ENCODE measurements at regions not wholly inside any gene's neighbourhood (a gene's known extent, or its start where the extent isn't known, plus 50 kb on each side); places are given as distances from the start of the nearest gene placed in this dataset.

DNA sequence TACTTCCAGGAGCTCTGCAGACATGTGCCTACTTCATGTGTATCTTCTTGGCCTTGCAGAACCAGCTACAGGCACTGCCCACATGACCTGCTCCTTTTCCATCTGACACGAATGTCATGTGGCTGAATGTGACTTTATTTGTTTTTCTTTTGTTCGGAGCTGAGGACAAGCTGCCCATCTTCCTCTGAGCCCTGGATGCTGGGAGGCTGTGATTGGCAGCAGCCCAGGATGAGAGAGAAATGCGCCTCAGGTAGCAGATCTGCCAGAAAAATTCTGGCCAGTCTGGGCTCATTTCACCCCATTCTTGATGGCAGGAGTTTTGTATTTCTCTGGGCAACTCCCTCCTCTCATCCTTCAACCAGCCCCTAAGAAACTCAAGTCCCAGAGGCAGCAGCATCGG lies 372.0 kb downstream of the RPS6KC1 start:
- no peak overlapping the region for H3K4me3 ChIP-seq (ENCODE audit: low read length)
- CTCF ChIA-PET = no interaction called here
- no peaks in the 10 kb centered on the region for H3K36me3 ChIP-seq (ENCODE audit: low read depth, low read length)
- H3K4me1 ChIP-seq (ENCODE audit: insufficient read depth, low read length) = no peaks in the 10 kb centered on the region
- no peaks in the 10 kb centered on the region for H3F3A ChIP-seq (ENCODE audit: low read length, unreplicated experiment)
- TF ChIP-seq, protein P1, sequence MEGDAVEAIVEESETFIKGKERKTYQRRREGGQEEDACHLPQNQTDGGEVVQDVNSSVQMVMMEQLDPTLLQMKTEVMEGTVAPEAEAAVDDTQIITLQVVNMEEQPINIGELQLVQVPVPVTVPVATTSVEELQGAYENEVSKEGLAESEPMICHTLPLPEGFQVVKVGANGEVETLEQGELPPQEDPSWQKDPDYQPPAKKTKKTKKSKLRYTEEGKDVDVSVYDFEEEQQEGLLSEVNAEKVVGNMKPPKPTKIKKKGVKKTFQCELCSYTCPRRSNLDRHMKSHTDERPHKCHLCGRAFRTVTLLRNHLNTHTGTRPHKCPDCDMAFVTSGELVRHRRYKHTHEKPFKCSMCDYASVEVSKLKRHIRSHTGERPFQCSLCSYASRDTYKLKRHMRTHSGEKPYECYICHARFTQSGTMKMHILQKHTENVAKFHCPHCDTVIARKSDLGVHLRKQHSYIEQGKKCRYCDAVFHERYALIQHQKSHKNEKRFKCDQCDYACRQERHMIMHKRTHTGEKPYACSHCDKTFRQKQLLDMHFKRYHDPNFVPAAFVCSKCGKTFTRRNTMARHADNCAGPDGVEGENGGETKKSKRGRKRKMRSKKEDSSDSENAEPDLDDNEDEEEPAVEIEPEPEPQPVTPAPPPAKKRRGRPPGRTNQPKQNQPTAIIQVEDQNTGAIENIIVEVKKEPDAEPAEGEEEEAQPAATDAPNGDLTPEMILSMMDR (conservative IDR thresholded peaks at IDR 0.05; ENCODE audit: low read depth, low read length) = no peak
- no peak for TF ChIP-seq EZH2 (IDR thresholded peaks at IDR 0.05; ENCODE audit: low read length, unreplicated experiment)
- no peak for TF ChIP-seq EZH2phosphoT487 (IDR thresholded peaks at IDR 0.05; ENCODE audit: borderline replicate concordance, low read length)
- H4K20me1 ChIP-seq (ENCODE audit: low read length) = no peaks in the 10 kb centered on the region
- H3K79me2 ChIP-seq (ENCODE audit: low read length) = no peaks in the 10 kb centered on the region
- no peak overlapping the region for H3K4me2 ChIP-seq (ENCODE audit: low read length)
- DNase-seq (no peak), ATAC-seq (no peak)
- H3K27me3 ChIP-seq (ENCODE audit: low read length) = peaks cover 97% of the 10 kb centered on the region
- POLR2A ChIA-PET (ENCODE audit: unreplicated experiment) = no interaction called here
- no peak overlapping the region for H2AFZ ChIP-seq (ENCODE audit: low read length)
- intact Hi-C loops (cut with micrococcal nuclease) = no loop called here
- no peaks in the 10 kb centered on the region for H3K9me3 ChIP-seq (ENCODE audit: low read length)
- BruUV-seq (replicated peaks) = no TSS peak
- no peaks in the 10 kb centered on the region for H3K9me2 ChIP-seq (replicated peaks; ENCODE audit: low read length)
- H3K9ac ChIP-seq (ENCODE audit: low read length) = no peak overlapping the region
- no peak overlapping the region for H3K27ac ChIP-seq (ENCODE audit: low read length)

DNA sequence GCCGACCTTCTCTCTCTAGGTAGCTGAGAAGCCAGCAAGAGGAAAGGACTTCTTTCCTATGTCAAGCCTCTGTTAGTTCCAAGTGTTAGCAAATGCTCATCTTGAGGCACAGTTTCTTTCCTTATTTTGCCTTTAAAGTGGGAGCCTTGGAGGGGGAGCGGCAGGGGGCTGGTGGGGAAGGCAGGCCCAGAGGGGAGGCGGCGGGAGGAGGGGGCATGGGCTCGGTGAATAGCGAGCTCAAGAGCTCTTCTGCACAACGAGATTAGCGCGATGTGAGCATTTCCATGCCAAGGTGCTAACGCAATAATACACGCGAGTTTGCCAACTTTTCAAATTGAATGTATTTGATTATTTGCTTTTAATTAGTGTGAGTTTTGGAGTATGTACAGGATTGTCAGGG lies 372.6 kb downstream of the RPS6KC1 start:
- ATAC-seq = no peak
- no peak overlapping the region for H3K27ac ChIP-seq (ENCODE audit: low read length)
- POLR2A ChIA-PET (ENCODE audit: unreplicated experiment) = interaction anchor here (0.5 kb wide), 1 partner anchor 115 kb away, joined by 3 read pairs; no protein-coding TSS in a partner anchor
- no peaks in the 10 kb centered on the region for H3K36me3 ChIP-seq (ENCODE audit: low read depth, low read length)
- no TSS peak for BruUV-seq (replicated peaks)
- H2AFZ ChIP-seq (ENCODE audit: low read length) = no peak overlapping the region
- DNase-seq = no peak
- H3K79me2 ChIP-seq (ENCODE audit: low read length) = no peaks in the 10 kb centered on the region
- H3K4me1 ChIP-seq (ENCODE audit: insufficient read depth, low read length) = no peaks in the 10 kb centered on the region
- H3K27me3 ChIP-seq (ENCODE audit: low read length) = peaks cover 92% of the 10 kb centered on the region
- no peaks in the 10 kb centered on the region for H4K20me1 ChIP-seq (ENCODE audit: low read length)
- H3K9ac ChIP-seq (ENCODE audit: low read length) = no peak overlapping the region
- CTCF ChIA-PET = no interaction called here
- no peaks in the 10 kb centered on the region for H3K9me3 ChIP-seq (ENCODE audit: low read length)
- H3F3A ChIP-seq (ENCODE audit: low read length, unreplicated experiment) = no peaks in the 10 kb centered on the region
- TF ChIP-seq EZH2phosphoT487 (IDR thresholded peaks at IDR 0.05; ENCODE audit: borderline replicate concordance, low read length) = no peak
- TF ChIP-seq, protein P1 (conservative IDR thresholded peaks at IDR 0.05; ENCODE audit: low read depth, low read length) = no peak
- no peak for TF ChIP-seq EZH2 (IDR thresholded peaks at IDR 0.05; ENCODE audit: low read length, unreplicated experiment)
- H3K9me2 ChIP-seq (replicated peaks; ENCODE audit: low read length) = no peaks in the 10 kb centered on the region
- H3K4me3 ChIP-seq (ENCODE audit: low read length) = no peak overlapping the region
- intact Hi-C loops (cut with micrococcal nuclease) = no loop called here
- no peak overlapping the region for H3K4me2 ChIP-seq (ENCODE audit: low read length)

DNA sequence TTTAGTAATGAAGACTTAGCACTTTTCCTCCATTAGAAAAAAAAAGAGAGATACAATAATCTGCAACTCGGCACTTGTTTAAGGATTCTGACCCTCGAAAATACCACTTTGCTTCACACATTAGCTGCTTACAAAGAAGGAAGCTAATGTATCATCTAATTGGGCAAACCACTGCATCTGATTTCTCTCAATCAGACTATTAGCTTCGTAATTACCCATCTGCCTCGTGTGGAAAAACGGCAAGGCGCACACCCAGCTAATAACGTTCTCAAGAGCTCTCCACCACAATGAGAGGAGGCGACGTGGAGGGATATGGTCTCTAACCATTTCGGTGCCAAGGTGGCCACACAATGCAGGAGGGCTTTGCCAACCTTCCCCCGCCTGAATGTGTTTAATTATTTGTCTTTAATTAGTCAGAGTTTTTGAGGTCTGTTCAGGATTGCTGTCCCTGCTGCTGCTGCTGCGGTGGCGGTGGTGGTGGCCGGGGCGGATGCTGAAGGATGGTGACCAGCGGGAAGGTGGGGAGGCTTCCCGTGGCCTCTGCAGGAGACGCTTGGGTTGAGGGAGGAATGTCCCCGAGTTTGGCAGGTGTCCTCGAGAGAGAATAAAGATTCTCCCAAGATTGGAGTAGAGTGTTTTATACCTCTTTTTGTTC lies 374.5 kb downstream of the RPS6KC1 start:
- H3K27ac ChIP-seq (ENCODE audit: low read length) = no peak overlapping the region
- CTCF ChIA-PET = no interaction called here

More for the DNA sequence above, 374.5 kb downstream of the RPS6KC1 start:
- Histone ChIP-seq H2AFZ (ENCODE audit: low read length) (no peak overlapping the region), H3K9me2 (replicated peaks; ENCODE audit: low read length) (no peaks in the 10 kb centered on the region), H3K79me2 (ENCODE audit: low read length) (no peaks in the 10 kb centered on the region), H3K4me3 (ENCODE audit: low read length) (no peak overlapping the region), H3K27me3 (ENCODE audit: low read length) (peaks cover 87% of the 10 kb centered on the region), H3F3A (ENCODE audit: low read length, unreplicated experiment) (no peaks in the 10 kb centered on the region), H3K4me1 (ENCODE audit: insufficient read depth, low read length) (no peaks in the 10 kb centered on the region), H3K9me3 (ENCODE audit: low read length) (no peaks in the 10 kb centered on the region), H3K36me3 (ENCODE audit: low read depth, low read length) (no peaks in the 10 kb centered on the region), H4K20me1 (ENCODE audit: low read length) (no peaks in the 10 kb centered on the region), H3K4me2 (ENCODE audit: low read length) (no peak overlapping the region), H3K9ac (ENCODE audit: low read length) (no peak overlapping the region)
- TF ChIP-seq EZH2phosphoT487 (IDR thresholded peaks at IDR 0.05; ENCODE audit: borderline replicate concordance, low read length) = no peak
- TF ChIP-seq EZH2 (IDR thresholded peaks at IDR 0.05; ENCODE audit: low read length, unreplicated experiment) = no peak
- TF ChIP-seq, protein P1 (conservative IDR thresholded peaks at IDR 0.05; ENCODE audit: low read depth, low read length) = no peak
- POLR2A ChIA-PET (ENCODE audit: unreplicated experiment) = no interaction called here
- ATAC-seq (no peak), DNase-seq (no peak)
- no TSS peak for BruUV-seq (replicated peaks)
- intact Hi-C loops (cut with micrococcal nuclease) = no loop called here

Measured in PC-3 (cell line).